H1 (cell line): ENCODE measurements at regions not wholly inside any gene's neighbourhood (a gene's known extent, or its start where the extent isn't known, plus 50 kb on each side); places are given as distances from the start of the nearest gene placed in this dataset.

Source experiments
- CTCF ChIA-PET: fragments of 300-600 bp; sonication (Branson Sonifier 250); formaldehyde crosslinking; loops from one replicate; lab custom pipeline; 2021; ENCODE audit not compliant: partially characterized antibody; lab: Charles Lee
- POLR2A ChIA-PET: fragments of 300-600 bp; sonication (Branson Sonifier 250); formaldehyde crosslinking; loops from one replicate; lab custom pipeline; 2021; ENCODE audit warnings: inconsistent platforms; ENCODE audit not compliant: partially characterized antibody; lab: Charles Lee
- DNase-seq, 2 experiments: peaks; one replicate each; pipeline versions ENCODE4 v3.0.0 to v3.0.0-alpha.2; 2010 to 2022; ENCODE audit warnings: low spot score in 2 of 2, low read depth in 1 of 2, mixed read lengths in 1 of 2
- FAIRE-seq: peaks from 2 replicates; lab custom pipeline; 2011; peaks lifted over from hg19 to GRCh38; lab: Jason Lieb, UNC
- H2AFZ ChIP-seq: 2 replicates; pipeline ENCODE4 v1.8.1; 2012; ENCODE audit warnings: low read length, inconsistent platforms
- H2AK5ac ChIP-seq: 2 replicates; pipeline ENCODE4 v1.6.1; 2013; ENCODE audit warnings: low read depth, low read length
- H2BK120ac ChIP-seq: replicated peaks from 2 replicates; pipeline ENCODE3; 2013; ENCODE audit warnings: low read depth, low read length, inconsistent platforms
- H2BK12ac ChIP-seq: 2 replicates; pipeline ENCODE4 v1.6.1; 2013; ENCODE audit warnings: low read depth, low read length
- H2BK15ac ChIP-seq: 2 replicates; pipeline ENCODE4 v1.6.1; 2013; ENCODE audit warnings: low read length
- H2BK20ac ChIP-seq: 2 replicates; pipeline ENCODE4 v1.6.1; 2013; ENCODE audit warnings: low read length
- H2BK5ac ChIP-seq: 2 replicates; pipeline ENCODE4 v1.6.1; 2013; ENCODE audit warnings: low read depth, low read length
- H3K14ac ChIP-seq: 2 replicates; pipeline ENCODE4 v1.6.1; 2013; ENCODE audit warnings: inconsistent platforms; ENCODE audit not compliant: insufficient read length
- H3K18ac ChIP-seq: 2 replicates; pipeline ENCODE4 v1.6.1; 2013; ENCODE audit warnings: low read length; ENCODE audit errors: extremely low read depth
- H3K23ac ChIP-seq: 2 replicates; pipeline ENCODE4 v1.6.1; 2013; ENCODE audit warnings: inconsistent platforms; ENCODE audit not compliant: insufficient read length
- H3K23me2 ChIP-seq: 2 replicates; pipeline ENCODE4 v1.6.1; 2013; ENCODE audit warnings: low read depth, low read length
- H3K27ac ChIP-seq: 2 replicates; pipeline ENCODE4 v1.6.1; 2011; ENCODE audit warnings: low read depth, low read length, inconsistent platforms
- H3K27me3 ChIP-seq, 4 experiments: replicated peaks in 1 of 4; 1 replicate in 1 of 4; 2 replicates in 3 of 4; pipeline versions ENCODE4 v1.6.1 to v1.8.1; 2011 to 2013; ENCODE audit warnings: low read length in 3 of 4, mild to moderate bottlenecking in 3 of 4, inconsistent platforms in 2 of 4, mixed read lengths in 2 of 4, moderate library complexity in 1 of 4; ENCODE audit not compliant: control insufficient read depth in 3 of 4, insufficient read depth in 3 of 4; ENCODE audit errors: extremely low read depth in 1 of 4
- H3K36me3 ChIP-seq, 4 experiments: 2 replicates each; pipeline versions ENCODE4 v1.6.1 to v1.8.1; 2011 to 2013; ENCODE audit warnings: mild to moderate bottlenecking in 4 of 4, low read length in 3 of 4, moderate library complexity in 2 of 4, control low read depth in 1 of 4, inconsistent platforms in 1 of 4; ENCODE audit not compliant: insufficient read depth in 4 of 4, control insufficient read depth in 2 of 4
- H3K4ac ChIP-seq: replicated peaks from 2 replicates; pipeline ENCODE3; 2013; ENCODE audit warnings: low read length, low read depth, mixed read lengths, inconsistent platforms; ENCODE audit not compliant: insufficient read length
- H3K4me1 ChIP-seq, 4 experiments: replicated peaks in 1 of 4; 1 replicate in 1 of 4; 2 replicates in 3 of 4; pipeline versions ENCODE4 v1.6.1 to v1.8.1; 2011 to 2013; ENCODE audit warnings: low read length in 3 of 4, inconsistent platforms in 2 of 4, mixed read lengths in 1 of 4; ENCODE audit not compliant: insufficient read depth in 4 of 4, control insufficient read depth in 3 of 4
- H3K4me2 ChIP-seq, 2 experiments: 2 replicates each; pipeline versions ENCODE4 v1.6.1 to v1.8.1; 2011 to 2013; ENCODE audit warnings: low read depth in 2 of 2, low read length in 2 of 2, control low read depth in 1 of 2, inconsistent platforms in 1 of 2, mild to moderate bottlenecking in 1 of 2; ENCODE audit not compliant: insufficient read depth in 1 of 2
- H3K4me3 ChIP-seq, 4 experiments: fragments of 200-600, 300-600 bp in 1 of 4; sonication (generic), shearing (Covaris generic), sonication (Bioruptor Twin) in 1 of 4; 2 replicates each; pipeline versions ENCODE4 v1.5.1 to v1.8.1; 2011 to 2016; ENCODE audit warnings: low read length in 4 of 4, low read depth in 3 of 4, control low read depth in 2 of 4, inconsistent platforms in 2 of 4, mild to moderate bottlenecking in 2 of 4, mixed read lengths in 1 of 4, moderate library complexity in 1 of 4; ENCODE audit not compliant: insufficient read depth in 2 of 4; ENCODE audit errors: extremely low read depth in 1 of 4
- H3K56ac ChIP-seq: replicated peaks from 2 replicates; pipeline ENCODE3; 2013; ENCODE audit warnings: low read depth, mild to moderate bottlenecking, mixed read lengths, low read length, inconsistent platforms; ENCODE audit not compliant: insufficient read length
- H3K79me1 ChIP-seq: 2 replicates; pipeline ENCODE4 v1.6.1; 2013; ENCODE audit warnings: low read depth, low read length, control low read depth
- H3K79me2 ChIP-seq, 2 experiments: 2 replicates each; pipeline versions ENCODE4 v1.6.1 to v1.8.1; 2012 to 2013; ENCODE audit warnings: low read length in 2 of 2, mild to moderate bottlenecking in 2 of 2, inconsistent platforms in 1 of 2; ENCODE audit not compliant: insufficient read depth in 2 of 2, control insufficient read depth in 1 of 2
- H3K9ac ChIP-seq, 4 experiments: replicated peaks in 1 of 4; 1 replicate in 1 of 4; 2 replicates in 3 of 4; pipeline versions ENCODE4 v1.6.1 to v1.8.1; 2011 to 2013; ENCODE audit warnings: low read depth in 3 of 4, low read length in 3 of 4, control low read depth in 2 of 4, mild to moderate bottlenecking in 2 of 4, moderate library complexity in 2 of 4, inconsistent platforms in 1 of 4; ENCODE audit errors: extremely low read depth in 1 of 4
- H3K9me3 ChIP-seq, 2 experiments: 2 replicates each; pipeline versions ENCODE4 v1.6.1 to v1.8.1; 2012 to 2013; ENCODE audit warnings: mild to moderate bottlenecking in 2 of 2, moderate library complexity in 2 of 2, control low read depth in 1 of 2, inconsistent platforms in 1 of 2, low read depth in 1 of 2, low read length in 1 of 2, mixed read lengths in 1 of 2; ENCODE audit not compliant: insufficient read depth in 2 of 2
- H4K20me1 ChIP-seq, 2 experiments: replicated peaks in 1 of 2; 2 replicates each; pipeline versions ENCODE3 to v1.8.1; 2011 to 2013; ENCODE audit warnings: inconsistent platforms in 2 of 2, low read length in 2 of 2, mild to moderate bottlenecking in 1 of 2; ENCODE audit not compliant: insufficient read depth in 2 of 2, control insufficient read depth in 1 of 2
- H4K5ac ChIP-seq: 2 replicates; pipeline ENCODE4 v1.6.1; 2013; ENCODE audit warnings: low read length, low read depth, mixed read lengths, inconsistent platforms; ENCODE audit not compliant: insufficient read length
- H4K8ac ChIP-seq: 2 replicates; pipeline ENCODE4 v1.8.0; 2013; ENCODE audit warnings: mild to moderate bottlenecking, moderate library complexity, low read length, inconsistent platforms; ENCODE audit not compliant: insufficient read depth; ENCODE audit errors: extremely low read depth
- H4K91ac ChIP-seq: replicated peaks from 2 replicates; pipeline ENCODE3; 2013; ENCODE audit warnings: low read length, mixed read lengths, inconsistent platforms; ENCODE audit not compliant: insufficient read length
- CTCF ChIP-seq, 3 experiments: IDR thresholded peaks; 1 replicate in 2 of 3; 2 replicates in 1 of 3; pipeline versions ENCODE4 v1.5.1 to v1.6.1; 2011; ENCODE audit warnings: low read length in 3 of 3, mild to moderate bottlenecking in 3 of 3, inconsistent platforms in 2 of 3, low read depth in 1 of 3, moderate library complexity in 1 of 3; ENCODE audit not compliant: insufficient read depth in 1 of 3; ENCODE audit errors: control extremely low read depth in 1 of 3
- GABPA ChIP-seq: IDR thresholded peaks from 2 replicates; pipeline ENCODE4 v1.6.1; 2011; ENCODE audit warnings: mild to moderate bottlenecking, low read length, moderate library complexity, borderline replicate concordance; ENCODE audit not compliant: insufficient read depth
- JUND ChIP-seq: IDR thresholded peaks from 2 replicates; pipeline ENCODE4 v1.6.1; 2011; ENCODE audit warnings: mild to moderate bottlenecking, improper control_type of control experiment, low read length
- RAD21 ChIP-seq, 2 experiments: IDR thresholded peaks in 1 of 2; conservative IDR thresholded peaks in 1 of 2; 2 replicates each; pipeline ENCODE4 v1.6.1; 2011; ENCODE audit warnings: low read depth in 2 of 2, low read length in 2 of 2, improper control_type of control experiment in 1 of 2, inconsistent platforms in 1 of 2, mild to moderate bottlenecking in 1 of 2, moderate library complexity in 1 of 2
- RNF2 ChIP-seq: fragments of 200-900, 300-1000 bp; sonication (generic); IDR thresholded peaks from 2 replicates; pipeline ENCODE4 v1.7.1; 2016; ENCODE audit warnings: borderline replicate concordance, low read depth, mild to moderate bottlenecking, antibody characterized with exemption, low read length; ENCODE audit not compliant: poor library complexity, severe bottlenecking; ENCODE audit errors: missing control alignments
- WGBS, 2 experiments: shearing (Covaris generic) in 1 of 2; methylation state at CpG; one replicate each; pipeline versions ENCODE4 v1.1.6 to v1.1.7; 2013 to 2015; ENCODE audit warnings: low lambda C conversion rate in 2 of 2, mixed read lengths in 2 of 2, inconsistent platforms in 1 of 2, low coverage in 1 of 2, missing lambda C conversion rate in 1 of 2; ENCODE audit not compliant: insufficient replicate concordance in 2 of 2, insufficient coverage in 1 of 2, insufficient read length in 1 of 2; ENCODE audit errors: extremely low coverage in 1 of 2, missing lambda C conversion rate in 1 of 2; 5-methylcytosine and 5-hydroxymethylcytosine counted together

- H3K4me3 ChIP-seq: no peak overlapping the region
- H4K20me1 ChIP-seq: no peaks in the 10 kb centered on the region
- no peak overlapping the region for H3K23ac ChIP-seq
- no peak overlapping the region for H3K4ac ChIP-seq
- H4K8ac ChIP-seq: no peak overlapping the region
- H3K18ac ChIP-seq: no peak overlapping the region
- no peak overlapping the region for H3K56ac ChIP-seq
- H2BK15ac ChIP-seq: no peak overlapping the region
- no peaks in the 10 kb centered on the region for H3K36me3 ChIP-seq
- no peaks in the 10 kb centered on the region for H3K4me1 ChIP-seq
- H3K9ac ChIP-seq: no peak overlapping the region
- H3K4me2 ChIP-seq: no peak overlapping the region
- POLR2A ChIA-PET: no interaction called here
- peak; percentile 97 for FAIRE-seq
- 31% methylated on average over 6 of the region's 6 CpGs; no CpG with 5 or more reads in 1 of the 2 experiments for WGBS, 2 experiments
- CTCF ChIA-PET: interaction anchor here (0.6 to 1.2 kb wide), 8 partner anchors 26 to 916 kb away, joined by 3 to 5 read pairs (median 4); no protein-coding TSS in a partner anchor
- H2BK20ac ChIP-seq: no peak overlapping the region
- no peak overlapping the region for H2BK5ac ChIP-seq
- no peaks in the 10 kb centered on the region for H3K79me1 ChIP-seq
- H2AK5ac ChIP-seq: no peak overlapping the region
- H3K23me2 ChIP-seq: no peaks in the 10 kb centered on the region
- H2AFZ ChIP-seq: no peak overlapping the region
- no peak overlapping the region for H4K5ac ChIP-seq
- H3K79me2 ChIP-seq: no peaks in the 10 kb centered on the region
- H2BK12ac ChIP-seq: no peak overlapping the region
- H3K9me3 ChIP-seq: no peaks in the 10 kb centered on the region
- H2BK120ac ChIP-seq: no peak overlapping the region
- DNase-seq: no peak
- H3K27ac ChIP-seq: no peak overlapping the region
- no peaks in the 10 kb centered on the region for H3K27me3 ChIP-seq
- no peak overlapping the region for H4K91ac ChIP-seq
- TF ChIP-seq RNF2 (no peak), RAD21 (IDR thresholded peaks at IDR 0.05 in 1 of 2, conservative IDR thresholded peaks at IDR 0.05 in 1 of 2; ENCODE audit: low read depth in 2 of 2, low read length in 2 of 2) (peak; percentile 61 to 63), JUND (no peak), CTCF (IDR thresholded peaks at IDR 0.05; ENCODE audit: control extremely low read depth in 1 of 3, insufficient read depth in 1 of 3, low read depth in 1 of 3, low read length in 3 of 3) (peak in 1 of 3 experiments; percentile 29; a peak in 2 of 4 replicates), GABPA (no peak)
- H3K14ac ChIP-seq: no peak overlapping the region
Observed at GRCh38 chrX:79081895-79082512, 62.5 kb upstream of the GPR174 start.
